NCI-H1694 (cell line): ENCODE measurements at regions not wholly inside any gene's neighbourhood (a gene's known extent, or its start where the extent isn't known, plus 50 kb on each side); places are given as distances from the start of the nearest gene placed in this dataset.
"Not testable (repeated sequence)": the region's sequence is repeated elsewhere in the genome, so short reads cannot be mapped to it uniquely, and the experiment has no call there.

ENCODE experiments used
- DNase-seq: peaks from one replicate; lab custom pipeline; 2025; lab: John Stamatoyannopoulos, UW

GRCh38 chr7:46133751-46134150 is 212.7 kb upstream of the IGFBP3 start:
- no peak for DNase-seq

GRCh38 chr7:46133072-46133471 is 212.0 kb upstream of the IGFBP3 start:
- DNase-seq = no peak

GRCh38 chr7:46131916-46132795 is 211.1 kb upstream of the IGFBP3 start:
- no peak for DNase-seq

- DNase-seq = no peak
Measured at GRCh38 chr7:46129831-46130230, 208.8 kb upstream of the IGFBP3 start.

- DNase-seq = no peak
Measured at GRCh38 chr7:46127814-46128213, 206.7 kb upstream of the IGFBP3 start.

- DNase-seq = no peak
Measured at GRCh38 chr7:46126675-46127300, 205.7 kb upstream of the IGFBP3 start.

- no peak for DNase-seq
Measured at GRCh38 chr7:46123756-46124343, 202.8 kb upstream of the IGFBP3 start.

- no peak for DNase-seq
Measured at GRCh38 chr7:46115410-46115809, 194.3 kb upstream of the IGFBP3 start.

GRCh38 chr7:46109437-46109836 is 188.4 kb upstream of the IGFBP3 start:
- DNase-seq = no peak

- no peak for DNase-seq
Measured at GRCh38 chr7:46108272-46108671, 187.2 kb upstream of the IGFBP3 start.

GRCh38 chr7:46107610-46108217 is 186.6 kb upstream of the IGFBP3 start:
- no peak for DNase-seq

- no peak for DNase-seq
Measured at GRCh38 chr7:46100521-46100920, 179.4 kb upstream of the IGFBP3 start.

GRCh38 chr7:46099076-46099475 is 178.0 kb upstream of the IGFBP3 start:
- no peak for DNase-seq

- no peak for DNase-seq
Measured at GRCh38 chr7:46091071-46091470, 170.0 kb upstream of the IGFBP3 start.

GRCh38 chr7:46089281-46089680 is 168.2 kb upstream of the IGFBP3 start:
- no peak for DNase-seq

GRCh38 chr7:46088486-46088885 is 167.4 kb upstream of the IGFBP3 start:
- DNase-seq = not testable (repeated sequence)

- DNase-seq = no peak
Measured at GRCh38 chr7:46080595-46081159, 159.6 kb upstream of the IGFBP3 start.

GRCh38 chr7:46079421-46079820 is 158.3 kb upstream of the IGFBP3 start:
- DNase-seq = no peak

GRCh38 chr7:46076527-46076926 is 155.5 kb upstream of the IGFBP3 start:
- DNase-seq = no peak

GRCh38 chr7:46072722-46073121 is 151.7 kb upstream of the IGFBP3 start:
- DNase-seq = no peak

GRCh38 chr7:46071601-46072000 is 150.5 kb upstream of the IGFBP3 start:
- DNase-seq = no peak

GRCh38 chr7:46071076-46071475 is 150.0 kb upstream of the IGFBP3 start:
- DNase-seq = no peak
